ENCODE measurements at regions not wholly inside any gene's neighbourhood (a gene's known extent, or its start where the extent isn't known, plus 50 kb on each side); places are given as distances from the start of the nearest gene placed in this dataset.

GRCh38 chr13:109425821-109426689 lies 360.3 kb downstream of the IRS2 start:
- Histone ChIP-seq H3K27ac (ENCODE audit: control insufficient read depth, insufficient read depth) (no peak overlapping the region), H3K36me3 (ENCODE audit: control insufficient read depth in 2 of 2, insufficient read depth in 2 of 2, low read length in 1 of 2) (no peaks in the 10 kb centered on the region), H3K27me3 (replicated peaks in 1 of 2; ENCODE audit: control insufficient read depth in 2 of 2, insufficient read depth in 2 of 2, low read length in 1 of 2) (no peaks in the 10 kb centered on the region), H3K4me2 (ENCODE audit: control insufficient read depth, insufficient read depth) (no peak overlapping the region), H4K20me1 (ENCODE audit: control insufficient read depth, insufficient read depth) (no peaks in the 10 kb centered on the region), H3K9ac (ENCODE audit: control insufficient read depth, insufficient read depth, low read length) (no peak overlapping the region), H3K4me3 (no peak overlapping the region), H3K4me1 (ENCODE audit: control insufficient read depth, insufficient read depth, low read length) (no peaks in the 10 kb centered on the region), H2AFZ (ENCODE audit: control insufficient read depth, low read depth, low read length) (no peak overlapping the region), H3K9me3 (replicated peaks; ENCODE audit: control insufficient read depth, insufficient read depth, low read length) (no peaks in the 10 kb centered on the region; the same call in 2 of the 3 replicates), H3K79me2 (ENCODE audit: control insufficient read depth, insufficient read depth, low read length) (no peaks in the 10 kb centered on the region)
- ATAC-seq (no peak), DNase-seq (ENCODE audit: low read depth, low spot score) (no peak), FAIRE-seq (no peak)
- ChIA-PET SMC1A (ENCODE audit: uncharacterized antibody, unreplicated experiment) (interaction anchor here (1.2 kb wide), 1 partner anchor 13 kb away, joined by 3 read pairs; no protein-coding TSS in a partner anchor), POLR2A (no interaction called here), RAD21 (ENCODE audit: unreplicated experiment) (no interaction called here), CTCF (no interaction called here)
- WGBS (ENCODE audit: insufficient coverage, insufficient replicate concordance, low lambda C conversion rate, missing lambda C conversion rate): 29% methylated on average over 5 of the region's 5 CpGs
- in situ Hi-C loops (cut with MboI) (no loop called here), intact Hi-C loops (cut with micrococcal nuclease; ENCODE audit: unreplicated experiment) (loop anchor here (10.0 kb wide), 1 partner anchor 281 kb away; no protein-coding TSS in a partner anchor)
- BruUV-seq (replicated peaks): no TSS peak
- TF ChIP-seq ZNF24 (IDR thresholded peaks at IDR 0.05) (no peak), STAT1 (conservative IDR thresholded peaks at IDR 0.05) (no peak), CREM (IDR thresholded peaks at IDR 0.05; ENCODE audit: low read depth) (no peak), CTCF (IDR thresholded peaks at IDR 0.05 in 2 of 3, conservative IDR thresholded peaks at IDR 0.05 in 1 of 3; ENCODE audit: control insufficient read depth in 2 of 3, extremely low read depth in 1 of 3, insufficient read depth in 1 of 3, low read depth in 3 of 3, low read length in 3 of 3) (no peak), IKZF1 (conservative IDR thresholded peaks at IDR 0.05) (no peak), ZNF384 (IDR thresholded peaks at IDR 0.05; ENCODE audit: borderline replicate concordance, low read depth, low read length) (no peak), RFX5 (IDR thresholded peaks at IDR 0.05; ENCODE audit: low read depth, low read length) (no peak), IKZF2 (IDR thresholded peaks at IDR 0.05) (no peak), RAD51 (IDR thresholded peaks at IDR 0.05) (no peak), MTA2 (IDR thresholded peaks at IDR 0.05; ENCODE audit: low read depth) (no peak), ESRRA (IDR thresholded peaks at IDR 0.05; ENCODE audit: low read length) (no peak), TARDBP (IDR thresholded peaks at IDR 0.05; ENCODE audit: borderline replicate concordance) (no peak), ZNF592 (IDR thresholded peaks at IDR 0.05) (no peak), TCF7 (IDR thresholded peaks at IDR 0.05; ENCODE audit: borderline replicate concordance) (no peak), ZZZ3 (IDR thresholded peaks at IDR 0.05; ENCODE audit: control insufficient read depth, insufficient read length, low read depth) (no peak), GATAD2B (conservative IDR thresholded peaks at IDR 0.05; ENCODE audit: low read depth) (no peak)

Measured in GM12878 (cell line).